Middle frontal gyrus (tissue), 1 donor: ENCODE measurements at regions not wholly inside any gene's neighbourhood (a gene's known extent, or its start where the extent isn't known, plus 50 kb on each side); places are given as distances from the start of the nearest gene placed in this dataset.

Experiments
- DNase-seq: peaks from one replicate; pipeline ENCODE4 v3.0.0-alpha.2; 2015; ENCODE audit warnings: low spot score; ENCODE audit errors: extremely low spot score

DNA sequence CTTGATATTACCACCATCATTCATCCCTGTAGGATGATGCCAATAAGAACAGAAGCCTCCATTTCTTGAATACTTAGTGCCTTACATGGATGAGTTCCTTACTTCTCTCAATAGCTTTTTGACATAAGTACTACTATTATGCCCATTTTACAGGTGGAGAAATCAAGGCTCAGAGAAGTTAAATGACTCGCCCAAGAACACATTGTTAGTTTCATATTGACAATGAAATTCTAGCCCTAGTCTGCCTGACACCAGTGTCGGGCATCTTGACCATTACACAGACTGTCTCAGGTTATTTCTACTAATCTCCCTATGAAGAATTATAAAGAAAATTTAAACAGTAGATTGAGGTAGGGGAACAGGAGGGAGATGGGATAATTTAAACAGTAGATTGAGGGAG is 52.5 kb upstream of the ARL8B start:
- no peak for DNase-seq

DNA sequence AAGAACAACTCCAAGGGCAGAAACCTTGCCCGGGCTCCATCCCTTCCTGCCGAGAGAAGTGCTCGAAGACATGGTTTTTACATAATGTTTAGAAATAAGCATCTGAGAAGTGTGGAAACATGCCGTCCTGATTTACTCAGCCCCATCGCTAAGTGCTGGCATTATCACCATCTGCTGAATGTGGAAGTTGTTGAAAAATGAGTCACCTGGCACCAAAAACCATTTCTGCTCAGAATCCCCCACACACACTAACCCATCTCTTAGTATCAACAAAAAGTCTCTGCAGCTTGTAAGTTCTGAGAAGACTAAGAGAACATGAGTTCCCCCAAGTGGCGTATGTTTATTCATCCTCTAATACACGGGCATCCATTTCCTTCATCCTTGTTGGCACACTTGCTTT is 51.0 kb upstream of the ARL8B start:
- peak; percentile 36 for DNase-seq

DNA sequence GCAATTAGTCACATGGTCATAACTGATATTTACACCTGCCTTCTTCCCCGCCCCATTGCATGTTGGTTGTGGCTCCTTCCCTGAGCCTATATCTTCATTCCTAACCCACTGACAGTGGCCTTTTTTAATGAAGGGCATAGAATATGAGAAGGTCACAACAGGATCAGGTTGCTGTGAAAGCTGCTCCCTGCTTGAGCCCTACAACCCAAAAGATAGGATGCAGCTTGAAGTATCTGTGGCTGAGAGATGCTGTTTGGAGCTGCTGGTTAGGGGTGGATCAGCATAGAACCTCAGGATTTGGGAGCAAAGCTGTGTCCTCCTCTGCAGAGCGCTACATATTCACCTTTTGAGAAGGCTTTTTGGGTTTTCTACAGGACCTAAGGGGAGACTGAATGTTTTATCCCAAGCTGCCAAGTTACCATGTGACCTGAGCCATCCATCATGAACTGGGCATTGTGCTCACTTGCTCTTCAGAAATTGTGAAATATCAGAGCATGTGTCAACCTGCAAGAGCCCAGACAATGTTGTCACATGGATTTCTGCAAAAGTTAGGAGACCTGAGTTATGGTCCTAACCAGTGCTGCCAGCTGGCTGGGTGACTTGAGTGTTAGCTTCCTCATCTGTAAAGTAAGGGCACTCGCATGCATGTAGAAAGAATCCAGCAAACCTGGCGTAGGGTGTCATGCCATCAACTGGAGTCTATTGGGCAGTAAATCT is 49.8 kb upstream of the ARL8B start:
- no peak for DNase-seq
